ENCODE measurements at regions not wholly inside any gene's neighbourhood (a gene's known extent, or its start where the extent isn't known, plus 50 kb on each side); places are given as distances from the start of the nearest gene placed in this dataset.
"Not testable (repeated sequence)": the region's sequence is repeated elsewhere in the genome, so short reads cannot be mapped to it uniquely, and the experiment has no call there.

- FAIRE-seq: no peak
- DNase-seq (ENCODE audit: insufficient read length, low spot score): no peak
- TF ChIP-seq CTCF (IDR thresholded peaks at IDR 0.05; ENCODE audit: insufficient read depth, missing control alignments): no peak
Observed at GRCh38 chr1:95876276-95876675, 642.3 kb downstream of the RWDD3 start.

DNA sequence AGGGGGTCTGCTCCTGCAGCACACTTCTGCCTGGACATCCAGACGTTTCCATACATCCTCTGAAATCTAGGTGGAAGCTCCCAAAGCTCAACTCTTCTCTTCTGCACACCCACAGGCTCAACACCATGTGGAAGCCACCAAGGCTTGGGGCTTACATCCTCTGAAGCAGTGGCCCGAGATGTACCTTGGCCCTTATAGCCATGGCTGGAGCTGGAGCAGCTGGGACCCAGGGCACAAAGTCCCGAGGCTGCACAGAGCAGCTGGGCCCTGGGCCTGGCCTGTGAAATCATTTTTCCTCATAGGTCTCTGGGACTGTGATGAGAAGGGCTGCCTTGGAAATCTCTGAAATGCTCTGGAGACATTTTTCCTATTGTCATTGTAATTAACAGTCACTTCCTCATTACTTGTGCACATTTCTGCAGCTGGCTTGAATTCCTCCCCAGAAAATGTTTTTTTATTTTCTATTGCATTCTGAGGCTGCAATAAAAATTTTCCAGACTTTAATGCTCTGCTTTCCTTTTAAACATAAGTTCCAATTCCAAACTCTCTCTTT is 645.6 kb downstream of the RWDD3 start:
- no peak for DNase-seq (ENCODE audit: insufficient read length, low spot score)
- FAIRE-seq: no peak
- TF ChIP-seq CTCF (IDR thresholded peaks at IDR 0.05; ENCODE audit: insufficient read depth, missing control alignments): no peak

DNA sequence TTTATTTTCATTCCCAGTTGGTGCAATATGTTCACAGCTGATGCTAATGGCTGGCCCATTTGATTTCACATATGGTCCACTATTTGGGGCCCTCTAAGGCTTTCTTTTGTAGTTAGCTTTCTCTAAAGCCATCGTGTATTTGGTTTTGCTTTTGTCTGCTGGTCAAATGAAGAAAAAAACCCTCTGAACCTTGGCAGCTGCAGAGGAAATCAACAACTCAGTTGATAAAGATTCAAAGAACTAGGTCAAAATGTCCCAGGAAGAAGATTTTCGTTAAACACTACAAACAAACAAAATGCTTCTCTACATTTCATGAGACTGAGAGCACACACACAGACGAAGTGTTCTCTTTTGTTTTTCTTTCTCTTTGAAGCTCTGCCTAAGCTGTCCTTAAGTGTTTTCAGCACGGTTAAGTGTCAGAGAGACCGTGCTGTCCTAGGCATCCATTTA is 655.0 kb downstream of the RWDD3 start:
- no peak for FAIRE-seq
- DNase-seq (ENCODE audit: insufficient read length, low spot score): no peak
- TF ChIP-seq CTCF (IDR thresholded peaks at IDR 0.05; ENCODE audit: insufficient read depth, missing control alignments): no peak

DNA sequence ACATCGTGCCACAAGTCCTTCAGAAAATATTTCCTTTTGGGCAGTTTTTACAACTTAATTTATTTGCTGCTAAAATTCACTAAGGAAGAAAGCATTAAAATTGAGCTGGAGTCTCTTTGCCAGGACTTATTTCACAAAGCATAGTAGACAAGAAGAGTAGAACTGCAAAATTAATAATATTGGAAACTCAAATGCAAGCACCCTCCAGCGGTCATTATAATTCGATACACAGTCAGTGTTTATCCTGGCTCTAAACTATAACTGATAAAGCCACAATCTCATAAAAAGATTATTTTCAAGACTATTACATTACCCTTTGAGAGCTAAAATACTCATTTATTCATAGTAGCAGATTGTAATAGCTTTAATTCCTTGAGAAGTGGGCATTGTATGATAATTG is 655.4 kb downstream of the RWDD3 start:
- FAIRE-seq: no peak

DNA sequence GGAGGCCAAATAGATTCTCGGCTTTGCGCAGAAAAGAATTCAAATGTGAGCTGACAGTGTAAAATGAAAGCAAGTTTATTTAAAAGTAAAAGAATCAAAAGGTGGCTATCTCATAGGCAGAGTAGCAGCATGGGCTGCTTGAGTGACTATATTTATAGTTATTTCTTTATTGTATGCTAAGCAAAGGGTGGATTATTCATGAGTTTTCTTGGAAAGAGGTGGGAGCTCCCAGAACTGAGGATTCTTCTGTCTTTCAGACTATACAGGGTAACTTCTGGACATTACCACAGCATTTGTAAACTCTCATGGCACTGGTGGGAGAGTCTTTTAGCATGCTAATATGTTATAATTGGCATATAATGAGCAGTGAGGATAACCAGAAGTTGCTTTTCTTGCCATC is 659.9 kb downstream of the RWDD3 start:
- FAIRE-seq: no peak
- TF ChIP-seq CTCF (IDR thresholded peaks at IDR 0.05; ENCODE audit: insufficient read depth, missing control alignments): no peak
- no peak for DNase-seq (ENCODE audit: insufficient read length, low spot score)

More for the DNA sequence above, 655.4 kb downstream of the RWDD3 start:
- DNase-seq (ENCODE audit: insufficient read length, low spot score): no peak
- no peak for TF ChIP-seq CTCF (IDR thresholded peaks at IDR 0.05; ENCODE audit: insufficient read depth, missing control alignments)

DNA sequence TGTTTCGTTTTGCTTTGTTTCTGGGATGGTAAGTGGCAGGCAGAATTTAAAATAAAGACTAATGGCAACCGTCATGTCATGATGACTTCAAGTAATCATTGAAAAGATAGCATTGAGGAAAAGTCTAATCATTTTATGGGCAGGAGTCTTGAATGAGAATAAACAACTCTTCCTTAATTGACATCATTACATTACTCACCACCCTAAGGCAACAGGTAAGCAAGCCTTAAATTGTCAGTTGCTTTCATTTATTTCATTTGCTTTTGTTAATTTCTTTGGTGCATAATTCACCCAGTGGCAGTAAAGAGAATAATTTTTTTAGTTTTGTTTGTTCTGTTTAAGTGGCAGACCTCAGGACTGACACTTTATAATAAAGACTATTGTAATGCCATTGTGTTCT is 669.0 kb downstream of the RWDD3 start:
- no peak for TF ChIP-seq CTCF (IDR thresholded peaks at IDR 0.05; ENCODE audit: insufficient read depth, missing control alignments)
- FAIRE-seq: no peak
- DNase-seq (ENCODE audit: insufficient read length, low spot score): no peak

DNA sequence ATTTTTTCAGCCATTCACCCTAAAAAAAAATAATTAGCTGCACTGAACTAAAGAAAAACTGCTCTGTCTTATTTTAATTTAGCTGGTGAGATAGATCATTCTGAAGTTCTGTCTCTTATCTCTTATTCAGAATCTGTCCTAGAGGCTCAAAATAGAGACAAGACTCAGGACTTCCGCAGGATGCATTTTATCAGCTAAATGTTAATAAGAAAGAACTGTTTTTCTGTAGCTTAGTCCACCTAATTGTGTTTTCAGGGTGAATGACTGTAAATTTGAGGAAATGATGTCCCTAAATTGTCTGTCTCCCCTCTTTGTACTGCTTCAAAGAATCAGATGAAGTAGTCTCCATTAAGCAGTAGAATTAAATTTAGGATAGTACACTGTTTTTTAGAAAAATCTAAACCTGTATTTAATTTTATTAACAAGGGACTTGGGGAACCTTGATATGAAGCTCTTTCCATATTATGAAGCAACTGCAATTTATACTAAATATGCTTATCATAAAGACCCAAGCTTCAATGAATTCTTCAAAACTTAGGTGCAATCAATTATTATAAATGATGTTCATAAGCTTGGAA is 671.9 kb downstream of the RWDD3 start:
- FAIRE-seq (no peak), DNase-seq (ENCODE audit: insufficient read length, low spot score) (no peak)
- no peak for TF ChIP-seq CTCF (IDR thresholded peaks at IDR 0.05; ENCODE audit: insufficient read depth, missing control alignments)

DNA sequence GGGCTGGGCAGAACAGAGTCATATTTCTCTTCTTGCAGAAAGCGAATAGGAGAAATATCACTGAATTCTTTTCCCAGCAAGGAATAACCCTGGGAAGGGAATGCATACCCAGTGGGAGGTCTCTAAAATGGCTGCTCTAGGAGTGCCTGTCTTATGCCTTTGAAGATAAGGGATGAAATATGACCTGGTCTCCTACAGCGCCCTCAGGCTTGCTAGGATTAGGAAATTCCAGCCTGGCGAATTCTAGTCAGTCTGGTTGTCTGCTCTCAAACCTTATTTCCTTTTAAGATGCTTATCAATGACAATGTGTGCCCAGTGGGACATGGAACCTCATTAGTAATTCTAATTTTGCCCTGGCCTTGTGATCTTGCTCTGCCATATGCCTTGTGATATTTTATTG is 677.7 kb downstream of the RWDD3 start:
- DNase-seq (ENCODE audit: insufficient read length, low spot score); FAIRE-seq: not testable (repeated sequence)

Measured in D721Med (cell line).